HG03066 (cell line): ENCODE measurements at regions not wholly inside any gene's neighbourhood (a gene's known extent, or its start where the extent isn't known, plus 50 kb on each side); places are given as distances from the start of the nearest gene placed in this dataset.

ENCODE experiments used
- ATAC-seq: cut with Tn5 transposase; IDR thresholded peaks from one replicate; pipeline ENCODE4 v1.9.1; 2021; ENCODE audit warnings: low read depth; ENCODE audit not compliant: unreplicated experiment

- no peak for ATAC-seq
Observed at GRCh38 chr5:97832645-97833296, 649.7 kb upstream of the RIOK2 start.

GRCh38 chr5:97834561-97834960 is 651.5 kb upstream of the RIOK2 start:
- no peak for ATAC-seq

GRCh38 chr5:97835112-97835511 is 652.1 kb upstream of the RIOK2 start:
- ATAC-seq, result no peak

GRCh38 chr5:97836816-97837215 is 653.8 kb upstream of the RIOK2 start:
- no peak for ATAC-seq

GRCh38 chr5:97838214-97838613 is 655.2 kb upstream of the RIOK2 start:
- peak; percentile 87 for ATAC-seq

- no peak for ATAC-seq
Observed at GRCh38 chr5:97839341-97840086, 656.5 kb upstream of the RIOK2 start.

GRCh38 chr5:97840643-97841042 is 657.6 kb upstream of the RIOK2 start:
- ATAC-seq, result no peak

GRCh38 chr5:97842687-97843086 is 659.6 kb upstream of the RIOK2 start:
- ATAC-seq, result no peak

GRCh38 chr5:97844797-97845196 is 661.8 kb upstream of the RIOK2 start:
- ATAC-seq, result no peak

GRCh38 chr5:97846643-97847042 is 663.6 kb upstream of the RIOK2 start:
- ATAC-seq, result no peak

GRCh38 chr5:97847920-97848631 is 665.0 kb upstream of the RIOK2 start:
- no peak for ATAC-seq

GRCh38 chr5:97851036-97851435 is 668.0 kb upstream of the RIOK2 start:
- no peak for ATAC-seq

- no peak for ATAC-seq
Observed at GRCh38 chr5:97854871-97855762, 672.1 kb upstream of the RIOK2 start.

GRCh38 chr5:97874491-97874890 is 691.4 kb upstream of the RIOK2 start:
- no peak for ATAC-seq

- ATAC-seq, result no peak
Observed at GRCh38 chr5:97876272-97876671, 693.2 kb upstream of the RIOK2 start.

- no peak for ATAC-seq
Observed at GRCh38 chr5:97877588-97877987, 694.5 kb upstream of the RIOK2 start.

- peak; percentile 88 for ATAC-seq
Observed at GRCh38 chr5:97888439-97888838, 705.4 kb upstream of the RIOK2 start.

- no peak for ATAC-seq
Observed at GRCh38 chr5:97891971-97892370, 708.9 kb upstream of the RIOK2 start.

- ATAC-seq, result no peak
Observed at GRCh38 chr5:97903742-97904141, 720.7 kb upstream of the RIOK2 start.

- no peak for ATAC-seq
Observed at GRCh38 chr5:97906135-97906534, 723.1 kb upstream of the RIOK2 start.
